AG09309 (cell line): ENCODE measurements at regions not wholly inside any gene's neighbourhood (a gene's known extent, or its start where the extent isn't known, plus 50 kb on each side); places are given as distances from the start of the nearest gene placed in this dataset.

Experiments used
- DNase-seq: peaks from one replicate; pipeline ENCODE4 v3.0.0-alpha.2; 2010; ENCODE audit warnings: low read depth
- H3K4me3 ChIP-seq: 2 replicates; pipeline ENCODE4 v1.5.1; 2011; ENCODE audit warnings: mild to moderate bottlenecking, low read depth, low read length, moderate library complexity; ENCODE audit not compliant: control insufficient read depth
- TF ChIP-seq, protein P1 (sequence below): IDR thresholded peaks from 2 replicates; pipeline ENCODE4 v1.5.1; 2011; ENCODE audit warnings: mild to moderate bottlenecking, low read depth, low read length, inconsistent platforms; ENCODE audit not compliant: insufficient read depth, control insufficient read depth; ENCODE audit errors: missing control alignments

DNA sequence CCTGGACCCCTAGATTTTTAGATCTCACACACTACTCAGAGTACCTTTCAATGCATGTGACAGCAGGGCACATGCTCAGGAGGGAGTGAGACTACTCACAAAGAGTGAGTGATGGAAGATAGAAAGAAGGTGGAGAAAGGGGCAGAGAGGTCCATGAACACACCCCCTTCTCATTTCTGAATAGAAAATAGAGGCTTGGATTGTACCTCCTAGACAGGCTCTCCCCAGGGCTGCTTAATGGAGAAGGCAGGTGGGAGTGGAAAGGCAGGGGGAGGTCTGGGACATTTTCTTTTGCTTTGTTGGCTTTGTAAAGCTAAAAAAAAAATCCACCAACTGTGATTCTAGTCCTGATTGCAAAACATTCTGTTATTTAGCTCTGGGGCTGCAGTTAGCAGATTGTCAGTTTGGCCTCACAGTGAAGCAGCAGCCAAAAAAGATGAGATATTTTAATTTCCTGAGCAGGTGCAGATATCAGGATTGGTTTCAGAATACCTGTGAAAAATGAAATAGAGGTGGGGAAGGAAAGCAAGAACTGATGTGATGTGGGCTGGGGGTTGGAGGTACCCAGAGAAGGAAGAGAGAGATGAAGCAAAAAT is 119.3 kb upstream of the GYPC start:
- TF ChIP-seq, protein P1, sequence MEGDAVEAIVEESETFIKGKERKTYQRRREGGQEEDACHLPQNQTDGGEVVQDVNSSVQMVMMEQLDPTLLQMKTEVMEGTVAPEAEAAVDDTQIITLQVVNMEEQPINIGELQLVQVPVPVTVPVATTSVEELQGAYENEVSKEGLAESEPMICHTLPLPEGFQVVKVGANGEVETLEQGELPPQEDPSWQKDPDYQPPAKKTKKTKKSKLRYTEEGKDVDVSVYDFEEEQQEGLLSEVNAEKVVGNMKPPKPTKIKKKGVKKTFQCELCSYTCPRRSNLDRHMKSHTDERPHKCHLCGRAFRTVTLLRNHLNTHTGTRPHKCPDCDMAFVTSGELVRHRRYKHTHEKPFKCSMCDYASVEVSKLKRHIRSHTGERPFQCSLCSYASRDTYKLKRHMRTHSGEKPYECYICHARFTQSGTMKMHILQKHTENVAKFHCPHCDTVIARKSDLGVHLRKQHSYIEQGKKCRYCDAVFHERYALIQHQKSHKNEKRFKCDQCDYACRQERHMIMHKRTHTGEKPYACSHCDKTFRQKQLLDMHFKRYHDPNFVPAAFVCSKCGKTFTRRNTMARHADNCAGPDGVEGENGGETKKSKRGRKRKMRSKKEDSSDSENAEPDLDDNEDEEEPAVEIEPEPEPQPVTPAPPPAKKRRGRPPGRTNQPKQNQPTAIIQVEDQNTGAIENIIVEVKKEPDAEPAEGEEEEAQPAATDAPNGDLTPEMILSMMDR: no peak
- no peak for DNase-seq

DNA sequence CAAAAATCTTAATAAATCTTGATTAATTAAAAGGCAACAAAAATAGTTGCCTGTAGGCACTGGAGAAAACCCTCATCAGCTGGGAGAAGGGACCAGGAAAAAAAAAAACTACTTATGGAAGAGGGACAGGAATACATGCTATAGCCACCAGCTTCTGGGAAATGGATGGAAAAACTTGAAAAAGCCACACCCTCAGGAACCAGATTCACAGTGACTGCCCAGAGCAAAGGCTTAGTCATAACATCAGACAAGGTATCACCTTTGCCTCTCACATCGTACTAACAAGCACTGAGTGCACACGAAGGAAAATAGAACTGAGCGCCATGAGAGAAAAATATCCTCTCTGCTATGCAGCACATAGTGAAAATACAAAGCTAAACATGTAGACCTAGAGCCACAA is 116.9 kb upstream of the GYPC start:
- H3K4me3 ChIP-seq: no peak overlapping the region
- TF ChIP-seq, protein P1: no peak
- DNase-seq: no peak

More for the DNA sequence above, 119.3 kb upstream of the GYPC start:
- H3K4me3 ChIP-seq: no peak overlapping the region

- H3K4me3 ChIP-seq: no peak overlapping the region
- DNase-seq: no peak
- TF ChIP-seq, protein P1: no peak
Measured at GRCh38 chr2:126542247-126542646, 113.7 kb upstream of the GYPC start.

GRCh38 chr2:126543081-126543480 is 112.9 kb upstream of the GYPC start:
- TF ChIP-seq, protein P1: no peak
- H3K4me3 ChIP-seq: no peak overlapping the region
- no peak for DNase-seq

DNA sequence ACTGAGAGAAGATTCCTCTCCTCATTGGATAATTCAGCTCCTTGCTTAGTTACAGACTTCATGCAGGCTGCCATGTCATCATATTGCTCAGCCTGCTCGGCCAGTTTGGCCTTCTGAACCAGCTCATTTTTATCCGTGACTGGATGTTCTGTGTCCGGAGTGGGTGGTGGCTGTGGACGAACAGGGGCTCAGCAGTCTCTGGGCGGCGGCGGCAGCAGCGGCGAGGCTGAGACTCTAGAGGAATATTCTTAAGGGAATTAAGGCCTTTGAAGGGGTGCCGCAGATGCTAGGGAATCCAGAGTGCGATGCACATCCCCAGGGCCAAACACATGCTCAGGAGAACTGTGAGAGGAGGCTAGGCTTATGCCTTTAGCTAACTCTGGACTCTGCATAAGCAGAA is 97.9 kb upstream of the GYPC start:
- TF ChIP-seq, protein P1: no peak
- no peak overlapping the region for H3K4me3 ChIP-seq
- no peak for DNase-seq

- H3K4me3 ChIP-seq: no peak overlapping the region
- TF ChIP-seq, protein P1: no peak
- DNase-seq: no peak
Measured at GRCh38 chr2:126568734-126569133, 87.2 kb upstream of the GYPC start.

GRCh38 chr2:126571403-126571802 is 84.6 kb upstream of the GYPC start:
- TF ChIP-seq, protein P1: no peak
- H3K4me3 ChIP-seq: no peak overlapping the region
- DNase-seq: no peak
